ENCODE measurements at regions not wholly inside any gene's neighbourhood (a gene's known extent, or its start where the extent isn't known, plus 50 kb on each side); places are given as distances from the start of the nearest gene placed in this dataset.

GRCh38 chr1:72837781-72838180 lies 555.4 kb upstream of the NEGR1 start:
- H3K9me3 ChIP-seq (ENCODE audit: insufficient read depth, low read length), result peaks cover 24% of the 10 kb centered on the region; the same call in 1 of the 2 replicates
- H3K9ac ChIP-seq (ENCODE audit: insufficient read length, low read depth), result no peak overlapping the region
- peak; percentile 18 for DNase-seq (ENCODE audit: low read depth, low spot score)
- no peak for TF ChIP-seq SUZ12 (IDR thresholded peaks at IDR 0.05; ENCODE audit: extremely low read depth, insufficient read depth, insufficient read length)
- no peak for TF ChIP-seq YY1 (IDR thresholded peaks at IDR 0.05; ENCODE audit: insufficient read depth, insufficient read length)
- TF ChIP-seq ZNF274 (IDR thresholded peaks at IDR 0.05; ENCODE audit: low read depth, low read length), result no peak
- H3K27me3 ChIP-seq (ENCODE audit: insufficient read depth, insufficient read length), result no peaks in the 10 kb centered on the region
- H3K4me3 ChIP-seq (ENCODE audit: insufficient read length, low read depth), result no peak overlapping the region
- no peaks in the 10 kb centered on the region for H3K36me3 ChIP-seq (ENCODE audit: insufficient read depth, insufficient read length, low read length)
- H3K4me1 ChIP-seq (ENCODE audit: insufficient read depth, insufficient read length), result no peaks in the 10 kb centered on the region

DNA sequence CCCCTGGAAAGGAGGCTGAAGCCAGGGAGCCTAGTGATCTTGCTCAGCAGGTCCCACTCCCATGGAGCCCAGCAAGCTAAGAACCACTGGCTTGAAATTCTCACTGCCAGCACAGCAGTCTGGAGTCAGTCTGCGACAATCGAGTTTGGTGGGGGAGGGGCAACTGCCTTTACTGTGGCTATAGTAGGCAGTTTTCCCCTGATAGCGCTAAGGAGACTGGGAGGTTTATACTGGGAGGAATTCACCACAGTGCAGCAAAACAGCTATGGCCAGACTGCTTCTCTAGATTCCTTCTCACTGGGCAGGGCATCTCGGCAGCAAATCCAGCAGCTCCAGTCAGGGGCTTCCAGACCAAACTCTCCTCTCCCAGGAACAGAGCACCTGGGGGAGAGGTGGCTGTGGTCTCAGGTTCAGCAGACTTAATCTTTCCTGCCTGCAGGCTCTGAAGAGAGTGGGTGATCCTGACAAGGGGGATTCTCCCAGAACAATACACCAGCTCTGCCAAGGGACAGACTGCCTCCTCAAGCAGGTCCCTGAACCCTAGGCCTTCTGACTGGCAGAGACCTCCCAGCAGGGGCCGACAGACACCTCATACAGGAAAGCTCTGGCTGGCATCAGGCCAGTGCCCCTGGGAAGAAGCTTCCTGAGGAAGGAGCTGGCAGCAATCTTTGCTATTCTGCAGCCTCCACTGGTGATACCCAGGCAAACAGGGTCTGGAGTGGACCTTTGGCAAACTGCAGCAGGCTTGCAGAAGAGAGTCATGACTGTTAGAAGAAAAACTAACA lies 548.5 kb upstream of the NEGR1 start:
- DNase-seq (ENCODE audit: low read depth, low spot score), result peak; percentile 27
- Histone ChIP-seq H3K9me3 (ENCODE audit: insufficient read depth, low read length) (peaks cover 13% of the 10 kb centered on the region; the same call in 1 of the 2 replicates), H3K27me3 (ENCODE audit: insufficient read depth, insufficient read length) (no peaks in the 10 kb centered on the region), H3K36me3 (ENCODE audit: insufficient read depth, insufficient read length, low read length) (no peaks in the 10 kb centered on the region), H3K4me1 (ENCODE audit: insufficient read depth, insufficient read length) (peaks cover 4% of the 10 kb centered on the region), H3K9ac (ENCODE audit: insufficient read length, low read depth) (no peak overlapping the region), H3K4me3 (ENCODE audit: insufficient read length, low read depth) (no peak overlapping the region)
- TF ChIP-seq ZNF274 (IDR thresholded peaks at IDR 0.05; ENCODE audit: low read depth, low read length) (no peak), YY1 (IDR thresholded peaks at IDR 0.05; ENCODE audit: insufficient read depth, insufficient read length) (no peak), SUZ12 (IDR thresholded peaks at IDR 0.05; ENCODE audit: extremely low read depth, insufficient read depth, insufficient read length) (no peak)

GRCh38 chr1:72827278-72827677 lies 544.9 kb upstream of the NEGR1 start:
- Histone ChIP-seq H3K4me1 (ENCODE audit: insufficient read depth, insufficient read length) (peaks cover 4% of the 10 kb centered on the region), H3K4me3 (ENCODE audit: insufficient read length, low read depth) (no peak overlapping the region), H3K9ac (ENCODE audit: insufficient read length, low read depth) (no peak overlapping the region), H3K36me3 (ENCODE audit: insufficient read depth, insufficient read length, low read length) (no peaks in the 10 kb centered on the region), H3K9me3 (ENCODE audit: insufficient read depth, low read length) (0 out of 2 replicates have a peak, but pooled peaks cover 7% of the 10 kb centered on the region), H3K27me3 (ENCODE audit: insufficient read depth, insufficient read length) (no peaks in the 10 kb centered on the region)
- DNase-seq (ENCODE audit: low read depth, low spot score), result no peak
- TF ChIP-seq SUZ12 (IDR thresholded peaks at IDR 0.05; ENCODE audit: extremely low read depth, insufficient read depth, insufficient read length), result no peak
- no peak for TF ChIP-seq YY1 (IDR thresholded peaks at IDR 0.05; ENCODE audit: insufficient read depth, insufficient read length)
- TF ChIP-seq ZNF274 (IDR thresholded peaks at IDR 0.05; ENCODE audit: low read depth, low read length), result no peak

DNA sequence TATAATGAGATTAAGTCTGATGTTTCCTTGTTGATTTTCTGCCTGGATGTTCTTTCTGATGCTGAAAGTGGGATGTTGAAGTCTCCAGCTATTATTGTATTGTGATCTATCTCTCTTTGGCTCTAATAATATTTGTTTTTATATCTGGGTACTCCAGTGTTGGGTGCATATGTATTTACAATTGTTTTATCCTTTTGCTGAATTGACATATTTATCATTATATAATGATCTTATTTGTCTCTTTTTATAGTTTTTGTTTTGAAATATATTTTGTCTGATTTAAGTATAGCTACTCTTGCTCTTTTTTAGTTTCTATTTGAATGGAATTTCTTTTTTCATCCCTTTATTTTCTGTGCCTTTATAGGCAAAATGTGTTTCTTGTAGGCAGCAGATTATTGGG lies 522.2 kb upstream of the NEGR1 start:
- no peak overlapping the region for H3K9ac ChIP-seq (ENCODE audit: insufficient read length, low read depth)
- no peak for DNase-seq (ENCODE audit: low read depth, low spot score)
- H3K4me3 ChIP-seq (ENCODE audit: insufficient read length, low read depth), result no peak overlapping the region
- no peaks in the 10 kb centered on the region for H3K36me3 ChIP-seq (ENCODE audit: insufficient read depth, insufficient read length, low read length)
- no peaks in the 10 kb centered on the region for H3K4me1 ChIP-seq (ENCODE audit: insufficient read depth, insufficient read length)
- H3K27me3 ChIP-seq (ENCODE audit: insufficient read depth, insufficient read length), result no peaks in the 10 kb centered on the region
- 0 out of 2 replicates have a peak, but pooled peaks cover 3% of the 10 kb centered on the region for H3K9me3 ChIP-seq (ENCODE audit: insufficient read depth, low read length)
- TF ChIP-seq ZNF274 (IDR thresholded peaks at IDR 0.05; ENCODE audit: low read depth, low read length) (no peak), SUZ12 (IDR thresholded peaks at IDR 0.05; ENCODE audit: extremely low read depth, insufficient read depth, insufficient read length) (no peak), YY1 (IDR thresholded peaks at IDR 0.05; ENCODE audit: insufficient read depth, insufficient read length) (no peak)

DNA sequence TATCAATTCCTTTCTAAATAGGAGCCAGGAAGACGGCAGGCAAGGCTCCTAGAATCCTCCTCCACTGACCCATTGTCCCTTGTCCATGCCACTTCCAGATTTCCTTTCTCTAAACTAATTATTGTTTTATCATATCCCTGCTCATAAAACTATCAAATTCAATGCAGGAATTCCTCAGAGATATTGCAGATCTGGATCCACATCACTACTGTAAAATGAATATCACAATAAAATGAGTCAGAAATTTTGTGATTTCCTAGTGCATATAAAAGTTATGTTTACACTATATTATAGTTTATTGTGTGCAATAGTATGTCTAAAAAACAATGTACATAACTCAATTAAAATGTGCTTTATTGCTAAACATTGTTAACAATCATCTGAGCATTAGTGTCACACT lies 498.7 kb upstream of the NEGR1 start:
- H3K27me3 ChIP-seq (ENCODE audit: insufficient read depth, insufficient read length), result no peaks in the 10 kb centered on the region
- H3K4me1 ChIP-seq (ENCODE audit: insufficient read depth, insufficient read length), result no peaks in the 10 kb centered on the region
- DNase-seq (ENCODE audit: low read depth, low spot score), result no peak
- H3K36me3 ChIP-seq (ENCODE audit: insufficient read depth, insufficient read length, low read length), result no peaks in the 10 kb centered on the region
- no peak overlapping the region for H3K9ac ChIP-seq (ENCODE audit: insufficient read length, low read depth)
- H3K9me3 ChIP-seq (ENCODE audit: insufficient read depth, low read length), result no peaks in the 10 kb centered on the region
- TF ChIP-seq ZNF274 (IDR thresholded peaks at IDR 0.05; ENCODE audit: low read depth, low read length) (no peak), YY1 (IDR thresholded peaks at IDR 0.05; ENCODE audit: insufficient read depth, insufficient read length) (no peak), SUZ12 (IDR thresholded peaks at IDR 0.05; ENCODE audit: extremely low read depth, insufficient read depth, insufficient read length) (no peak)
- H3K4me3 ChIP-seq (ENCODE audit: insufficient read length, low read depth), result no peak overlapping the region

DNA sequence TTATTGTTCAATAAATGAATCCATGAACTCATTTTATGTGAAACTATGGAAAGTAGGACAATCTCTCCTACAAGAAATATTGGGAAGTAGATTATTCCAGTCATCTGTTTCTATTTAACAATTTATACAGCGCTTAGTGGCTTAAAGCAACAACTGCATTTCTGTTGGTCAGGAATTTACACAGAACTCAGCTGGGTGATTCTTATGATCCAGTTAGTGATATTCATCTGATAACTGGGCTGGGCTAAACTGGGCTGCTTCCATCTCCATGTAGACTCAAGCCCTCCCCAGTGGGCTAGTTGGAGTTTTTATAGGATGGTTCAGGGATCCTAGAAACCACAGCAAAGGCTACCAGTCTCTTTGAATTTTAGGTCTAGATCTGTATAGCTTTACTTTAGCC lies 497.9 kb upstream of the NEGR1 start:
- Histone ChIP-seq H3K9ac (ENCODE audit: insufficient read length, low read depth) (no peak overlapping the region), H3K4me1 (ENCODE audit: insufficient read depth, insufficient read length) (no peaks in the 10 kb centered on the region), H3K36me3 (ENCODE audit: insufficient read depth, insufficient read length, low read length) (no peaks in the 10 kb centered on the region), H3K9me3 (ENCODE audit: insufficient read depth, low read length) (no peaks in the 10 kb centered on the region), H3K27me3 (ENCODE audit: insufficient read depth, insufficient read length) (no peaks in the 10 kb centered on the region), H3K4me3 (ENCODE audit: insufficient read length, low read depth) (no peak overlapping the region)
- TF ChIP-seq SUZ12 (IDR thresholded peaks at IDR 0.05; ENCODE audit: extremely low read depth, insufficient read depth, insufficient read length) (no peak), YY1 (IDR thresholded peaks at IDR 0.05; ENCODE audit: insufficient read depth, insufficient read length) (no peak), ZNF274 (IDR thresholded peaks at IDR 0.05; ENCODE audit: low read depth, low read length) (no peak)
- DNase-seq (ENCODE audit: low read depth, low spot score), result no peak

DNA sequence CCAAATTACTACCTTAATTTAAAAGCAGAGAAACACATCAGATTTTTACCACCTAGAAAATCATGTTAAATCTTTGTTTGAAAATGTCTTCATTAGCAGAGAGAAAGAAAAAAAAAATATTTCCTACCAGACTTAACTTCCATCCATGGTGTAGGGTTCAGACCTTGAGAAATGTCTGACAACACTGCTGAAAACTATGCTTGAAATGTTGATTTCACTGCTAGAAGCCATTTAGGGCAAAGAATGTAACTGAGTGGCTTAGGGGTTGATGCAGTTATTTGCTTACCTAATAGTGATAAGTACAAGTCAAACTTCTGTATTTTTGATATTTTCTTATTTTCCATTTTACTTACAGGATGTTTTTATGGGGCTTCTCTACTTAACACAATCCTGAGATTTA lies 495.6 kb upstream of the NEGR1 start:
- peak; percentile 5 for DNase-seq (ENCODE audit: low read depth, low spot score)
- Histone ChIP-seq H3K27me3 (ENCODE audit: insufficient read depth, insufficient read length) (no peaks in the 10 kb centered on the region), H3K9me3 (ENCODE audit: insufficient read depth, low read length) (no peaks in the 10 kb centered on the region), H3K9ac (ENCODE audit: insufficient read length, low read depth) (no peak overlapping the region), H3K4me1 (ENCODE audit: insufficient read depth, insufficient read length) (no peaks in the 10 kb centered on the region), H3K4me3 (ENCODE audit: insufficient read length, low read depth) (no peak overlapping the region), H3K36me3 (ENCODE audit: insufficient read depth, insufficient read length, low read length) (no peaks in the 10 kb centered on the region)
- TF ChIP-seq SUZ12 (IDR thresholded peaks at IDR 0.05; ENCODE audit: extremely low read depth, insufficient read depth, insufficient read length) (no peak), YY1 (IDR thresholded peaks at IDR 0.05; ENCODE audit: insufficient read depth, insufficient read length) (no peak), ZNF274 (IDR thresholded peaks at IDR 0.05; ENCODE audit: low read depth, low read length) (no peak)

Measured in NT2/D1 (cell line).